SIG-M5 treated with dmso at 0.1 percent for 504 hours (cell line): ENCODE measurements at regions not wholly inside any gene's neighbourhood (a gene's known extent, or its start where the extent isn't known, plus 50 kb on each side); places are given as distances from the start of the nearest gene placed in this dataset.
"Not testable (repeated sequence)": the region's sequence is repeated elsewhere in the genome, so short reads cannot be mapped to it uniquely, and the experiment has no call there.

Experiments used
- DNase-seq: peaks from one replicate; lab custom pipeline; 2025; ENCODE audit not compliant: unreplicated experiment; lab: John Stamatoyannopoulos, UW

DNA sequence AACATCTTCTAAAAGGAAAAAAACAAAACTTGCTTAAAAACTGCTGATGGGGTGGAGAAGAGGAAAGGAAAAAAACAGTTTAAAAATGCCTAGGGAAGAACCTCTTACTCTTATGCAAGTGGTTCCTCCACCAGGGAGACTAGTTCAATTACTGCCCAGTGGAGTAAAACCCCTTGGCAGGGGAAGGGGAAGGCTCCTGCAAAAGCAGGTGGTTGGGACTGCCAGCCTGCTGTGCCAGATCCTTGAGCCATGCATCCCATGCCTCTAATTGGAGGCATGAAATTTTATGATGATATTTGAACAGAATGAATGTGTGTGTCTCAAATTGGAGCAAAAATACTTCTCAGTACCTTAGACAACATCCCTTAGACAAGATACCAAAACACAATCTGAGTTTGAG lies 118.8 kb downstream of the FSCB start:
- no peak for DNase-seq

DNA sequence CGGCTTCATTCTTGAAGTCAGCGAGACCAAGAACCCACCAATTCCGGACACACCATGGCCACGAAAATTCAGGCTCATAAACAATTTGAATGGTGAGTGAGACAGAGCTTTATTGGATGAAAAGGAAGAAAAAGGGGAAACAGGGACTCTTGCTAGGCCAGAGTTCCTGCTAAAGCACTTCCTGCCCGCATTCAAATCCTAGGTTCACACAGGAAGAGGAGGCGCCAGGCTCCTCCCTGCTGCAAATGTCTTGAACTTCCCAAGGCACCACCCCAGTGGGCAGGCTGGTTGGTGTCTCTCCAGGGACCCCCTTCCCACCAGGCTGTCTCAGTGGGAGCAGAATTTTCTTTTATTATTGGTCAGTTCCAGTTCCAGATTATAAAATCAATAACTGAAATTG lies 121.2 kb downstream of the FSCB start:
- no peak for DNase-seq

DNA sequence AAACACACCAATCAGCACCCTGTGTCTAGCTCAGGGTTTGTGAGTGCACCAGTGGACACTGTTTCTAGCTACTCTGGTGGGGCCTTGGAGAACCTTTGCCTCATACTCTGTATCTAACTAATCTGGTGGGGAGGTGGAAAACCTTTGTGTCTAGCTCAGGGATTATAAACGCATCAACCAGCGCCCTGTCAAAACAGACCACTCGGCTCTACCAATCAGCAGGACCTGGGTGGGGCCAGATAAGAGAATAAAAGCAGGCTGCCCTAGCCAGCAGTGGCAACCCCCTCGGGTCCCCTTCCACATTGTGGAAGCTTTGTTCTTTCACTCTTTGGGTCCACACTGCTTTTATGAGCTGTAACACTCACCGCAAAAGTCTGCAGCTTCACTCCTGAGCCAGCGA lies 121.8 kb downstream of the FSCB start:
- not testable (repeated sequence) for DNase-seq

DNA sequence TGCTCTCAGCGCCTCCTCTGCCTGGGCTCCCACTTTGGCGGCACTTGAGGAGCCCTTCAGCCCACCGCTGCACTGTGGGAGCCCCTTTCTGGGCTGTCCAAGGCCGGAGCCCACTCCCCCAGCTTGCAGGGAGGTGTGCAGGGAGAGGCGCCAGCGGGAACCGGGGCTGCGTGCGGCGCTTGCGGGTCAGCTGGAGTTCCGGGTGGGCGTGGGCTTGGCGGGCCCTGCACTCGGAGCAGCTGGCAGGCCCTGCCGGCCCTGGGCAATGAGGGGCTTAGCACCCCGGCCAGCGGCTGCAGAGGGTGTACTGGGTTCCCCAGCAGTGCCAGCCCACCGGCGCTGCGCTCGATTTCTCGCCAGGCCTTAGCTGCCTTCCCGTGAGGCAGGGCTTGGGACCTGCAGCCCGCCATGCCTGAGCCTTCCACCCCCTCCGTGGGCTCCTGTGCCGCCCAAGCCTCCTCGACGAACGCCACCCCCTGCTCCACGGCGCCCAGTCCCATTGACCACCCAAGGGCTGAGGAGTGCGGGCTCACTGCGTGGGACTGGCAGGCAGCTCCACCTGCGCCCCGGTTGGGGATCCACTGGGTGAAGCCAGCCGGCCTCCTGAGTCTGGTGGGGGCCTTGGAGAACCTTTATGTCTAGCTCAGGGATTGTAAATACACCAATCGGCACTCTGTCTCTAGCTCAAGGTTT lies 122.3 kb downstream of the FSCB start:
- not testable (repeated sequence) for DNase-seq

DNA sequence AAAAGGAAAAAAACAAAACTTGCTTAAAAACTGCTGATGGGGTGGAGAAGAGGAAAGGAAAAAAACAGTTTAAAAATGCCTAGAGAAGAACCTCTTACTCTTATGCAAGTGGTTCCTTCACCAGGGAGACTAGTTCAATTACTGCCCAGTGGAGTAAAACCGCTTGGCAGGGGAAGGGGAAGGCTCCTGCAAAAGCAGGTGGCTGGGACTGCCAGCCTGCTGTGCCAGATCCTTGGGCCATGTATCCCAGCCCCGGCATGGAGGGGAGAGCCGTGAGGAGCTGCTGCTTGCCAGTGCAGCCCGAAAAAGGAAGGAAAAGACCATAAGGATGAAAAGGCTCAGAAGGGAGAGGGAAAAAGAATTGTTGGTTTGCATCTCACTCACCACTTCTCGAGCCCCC lies 123.0 kb downstream of the FSCB start:
- DNase-seq, result no peak

DNA sequence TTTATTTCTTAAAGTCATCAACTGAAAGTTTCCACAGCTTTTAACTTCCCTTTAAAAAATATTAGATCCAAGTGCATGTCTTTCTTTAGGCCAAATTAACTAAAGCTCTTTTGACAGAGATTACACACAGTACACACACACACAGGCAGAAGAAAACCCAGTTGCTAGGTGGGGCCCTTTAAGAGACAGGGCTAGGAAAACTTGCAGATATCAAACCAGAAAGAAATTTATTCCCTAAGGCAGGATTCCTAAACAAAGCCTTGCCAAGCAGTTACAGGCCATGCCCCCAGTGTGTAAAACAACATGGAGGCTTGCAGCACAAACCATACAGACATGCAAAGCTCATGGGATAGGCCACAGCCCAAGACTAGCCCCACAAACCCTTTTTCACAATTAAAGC lies 123.4 kb downstream of the FSCB start:
- no peak for DNase-seq

DNA sequence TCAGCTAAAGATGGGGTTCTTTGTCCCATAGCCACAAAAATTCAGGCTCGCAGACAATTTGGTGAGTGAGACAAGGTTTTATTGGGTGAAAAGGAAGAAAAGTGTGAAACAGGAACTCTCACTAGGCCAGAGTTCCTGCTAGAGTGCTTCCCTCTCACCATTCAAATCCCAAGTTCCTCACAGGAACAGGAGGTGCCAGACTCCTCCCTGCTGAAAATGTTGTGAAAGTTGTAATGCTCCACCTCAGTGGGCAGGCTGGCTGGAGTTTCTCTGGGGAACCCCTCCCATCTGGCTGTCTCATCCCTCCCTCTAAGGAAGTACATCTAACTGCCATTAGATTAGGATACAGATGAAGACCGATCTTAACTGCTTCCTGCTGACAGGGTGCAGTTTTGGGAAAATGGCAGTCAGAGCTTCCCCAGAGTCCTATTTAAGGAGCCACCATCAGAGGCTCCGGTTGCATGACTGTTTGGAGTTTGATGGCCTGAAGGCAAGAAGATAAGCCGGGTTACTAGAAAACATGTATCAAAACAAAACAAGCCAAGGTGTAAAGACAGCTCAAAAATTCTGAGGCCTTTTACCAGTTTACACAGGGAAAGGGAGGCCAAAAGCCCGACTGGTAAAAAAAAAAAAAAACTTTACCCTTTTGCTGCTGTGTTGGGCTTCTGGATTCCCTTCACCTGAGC lies 127.6 kb downstream of the FSCB start:
- no peak for DNase-seq

DNA sequence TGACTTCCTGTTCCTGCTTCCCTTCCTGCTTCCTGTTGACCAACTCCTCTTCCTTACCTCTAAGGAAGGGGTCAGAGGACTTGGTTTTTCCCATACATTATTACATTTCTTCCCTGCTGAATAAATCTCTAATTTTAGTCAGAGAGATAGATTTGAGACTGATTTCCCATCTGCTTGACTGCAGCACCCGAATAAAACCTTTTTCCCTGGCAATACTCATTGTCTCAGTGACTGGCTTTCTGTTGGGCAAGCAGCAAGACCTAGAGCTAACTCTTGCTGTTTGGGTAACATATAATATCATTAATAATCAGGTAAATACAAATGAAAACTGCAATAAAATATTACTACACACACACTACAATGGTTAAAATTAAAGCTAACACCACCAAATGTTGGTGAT lies 132.2 kb downstream of the FSCB start:
- no peak for DNase-seq

DNA sequence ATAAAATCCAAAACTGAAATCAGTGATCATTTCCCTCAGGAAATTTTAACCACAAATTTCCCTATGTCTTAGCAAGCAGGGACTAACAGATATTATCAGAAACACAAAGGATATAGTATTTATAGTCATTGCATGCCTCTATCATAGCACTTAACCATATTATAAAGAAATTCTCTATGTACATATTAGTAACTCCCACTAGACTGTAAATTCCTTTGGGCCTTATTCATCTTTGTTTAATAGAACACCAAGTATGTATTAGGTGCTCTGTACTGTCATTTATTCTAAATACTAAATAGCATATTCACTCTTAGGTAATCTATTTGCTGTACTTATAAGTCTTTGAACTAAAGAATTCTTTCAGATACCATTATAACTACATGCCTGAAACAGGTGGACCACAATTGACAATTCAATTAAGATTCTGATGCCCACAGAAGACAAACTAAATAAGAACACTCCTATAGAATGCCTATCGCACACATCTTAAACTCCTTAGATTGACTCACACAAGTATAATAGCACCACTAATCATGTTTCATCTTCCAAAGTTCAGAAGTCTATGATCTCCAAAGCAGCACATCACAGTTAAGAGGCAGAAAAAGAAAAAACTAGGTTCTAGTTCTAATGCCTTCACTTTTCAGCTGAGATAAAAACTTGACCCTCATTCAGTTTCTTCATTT lies 134.1 kb downstream of the FSCB start:
- no peak for DNase-seq

DNA sequence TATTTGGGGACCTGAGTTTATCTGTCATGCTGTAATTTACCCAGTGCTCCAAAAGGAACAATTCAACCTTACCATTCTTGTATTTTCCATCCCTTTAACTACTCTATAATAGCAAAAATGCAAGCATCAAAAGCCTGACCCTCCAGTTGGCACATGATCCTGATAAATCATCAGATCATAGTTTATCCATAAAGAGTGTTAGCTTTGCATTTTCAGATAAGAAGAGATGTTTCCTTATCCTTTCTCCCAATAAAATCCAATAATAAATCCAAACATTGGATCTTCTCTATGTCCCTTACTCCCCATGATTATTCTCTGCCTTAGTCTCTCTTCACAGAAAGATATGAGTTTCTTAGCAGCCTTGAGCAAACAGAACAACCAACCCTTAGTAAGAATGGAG lies 134.9 kb downstream of the FSCB start:
- no peak for DNase-seq

DNA sequence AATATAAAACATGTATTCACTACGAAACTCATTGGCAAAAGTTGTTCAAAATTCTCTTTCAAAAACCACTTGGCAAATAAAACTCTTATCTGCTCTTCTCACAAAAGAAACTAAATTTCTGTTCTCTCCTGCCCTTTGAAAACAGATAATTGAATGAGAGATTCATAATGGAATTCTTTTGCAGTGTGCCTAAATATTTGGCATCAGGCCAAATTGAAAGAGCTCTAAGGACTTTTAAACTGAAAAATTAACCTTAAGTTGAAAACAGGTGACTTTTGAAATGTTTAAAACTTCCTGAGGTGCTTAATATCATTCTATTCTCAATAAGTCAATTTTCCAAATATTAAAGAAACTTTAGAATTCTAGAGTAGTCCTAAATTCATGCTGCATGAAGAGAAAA lies 136.4 kb downstream of the FSCB start:
- no peak for DNase-seq

DNA sequence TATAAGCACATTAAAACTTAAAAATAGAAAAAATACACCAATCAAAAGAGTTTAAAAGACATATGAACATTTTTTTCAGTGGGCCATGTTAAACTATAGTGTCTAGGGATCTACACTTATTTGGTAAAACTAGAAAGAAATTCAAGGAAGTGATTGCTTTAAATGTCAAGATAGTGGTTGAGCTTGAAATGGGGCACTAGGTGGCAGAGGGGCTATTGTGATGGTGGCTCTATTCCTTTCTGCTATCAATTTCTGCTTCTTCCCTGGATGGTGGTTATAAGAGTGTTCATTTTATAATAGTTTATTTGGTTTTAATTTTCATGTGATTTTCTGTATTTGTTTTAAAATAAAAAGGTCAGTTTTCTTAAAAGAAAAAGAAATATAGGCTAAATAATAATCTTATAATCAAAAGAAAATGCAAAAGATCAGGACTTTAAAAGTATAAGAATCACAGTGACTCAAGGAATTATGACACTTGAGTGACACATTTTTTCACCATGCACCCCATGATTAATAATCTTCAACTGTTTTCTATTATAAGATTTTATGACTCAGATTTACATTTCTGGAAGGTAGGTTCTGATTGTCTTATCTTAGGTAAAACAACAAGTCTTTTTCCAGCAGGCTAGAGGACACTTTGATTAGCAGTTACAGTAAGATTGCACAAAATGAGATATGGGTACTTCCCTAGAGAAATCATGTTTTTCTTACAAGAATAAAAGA lies 137.5 kb downstream of the FSCB start:
- peak; percentile 8 for DNase-seq

DNA sequence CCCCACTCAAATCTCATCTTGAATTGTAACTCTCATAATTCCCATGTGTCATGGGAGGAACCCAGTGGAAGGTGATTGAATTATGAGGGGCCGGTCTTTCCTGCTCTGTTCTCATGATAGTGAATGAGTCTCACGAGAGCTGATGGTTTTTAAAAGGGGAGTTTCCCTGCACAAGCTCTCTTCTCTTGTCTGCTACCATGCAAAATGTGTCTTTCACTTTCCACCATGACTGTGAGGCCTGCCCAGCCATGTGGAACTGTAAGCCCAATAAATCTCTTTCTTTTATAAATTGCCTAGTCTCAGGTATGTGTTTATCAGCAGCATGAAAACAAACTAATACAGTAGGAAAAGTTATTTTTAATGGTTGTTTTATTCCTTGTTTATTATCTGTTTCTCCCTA lies 146.0 kb downstream of the FSCB start:
- DNase-seq, result no peak

DNA sequence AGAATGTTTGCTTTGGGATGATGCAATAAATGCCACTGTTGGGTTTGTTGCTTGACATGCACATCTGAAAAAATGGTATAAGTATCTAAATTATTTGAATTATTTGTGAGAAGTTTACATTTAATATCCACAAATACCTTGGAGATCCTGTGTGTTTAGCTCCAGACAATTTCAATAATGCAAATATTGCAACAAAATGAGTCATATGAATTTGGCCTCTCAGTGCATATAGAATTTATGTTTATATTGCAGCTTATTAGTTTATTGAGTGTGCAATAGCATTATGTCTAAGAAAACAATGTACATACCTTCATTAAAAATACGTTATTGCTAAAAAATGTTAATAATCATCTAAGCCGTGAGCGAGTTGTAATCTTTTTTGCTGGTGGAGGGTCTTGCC lies 153.3 kb downstream of the FSCB start:
- DNase-seq, result peak; percentile 6

DNA sequence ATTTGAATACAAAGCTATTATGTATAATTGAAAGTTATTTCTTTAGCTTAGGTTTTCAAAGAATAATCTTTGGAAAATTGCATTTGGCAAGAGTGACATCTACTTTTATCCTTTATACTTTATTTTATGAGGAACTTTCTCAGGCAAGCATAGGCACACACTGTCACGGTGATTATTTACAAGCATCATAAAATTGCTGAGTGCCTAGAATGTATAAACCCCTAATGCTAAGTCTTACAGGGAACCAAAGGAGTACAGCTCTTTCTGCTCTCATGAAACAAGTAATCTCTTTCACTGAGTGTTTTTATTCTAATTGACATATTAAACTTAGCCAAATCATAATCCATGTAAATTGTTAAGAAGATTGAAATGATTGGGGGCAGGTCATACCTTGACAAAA lies 154.9 kb downstream of the FSCB start:
- no peak for DNase-seq

DNA sequence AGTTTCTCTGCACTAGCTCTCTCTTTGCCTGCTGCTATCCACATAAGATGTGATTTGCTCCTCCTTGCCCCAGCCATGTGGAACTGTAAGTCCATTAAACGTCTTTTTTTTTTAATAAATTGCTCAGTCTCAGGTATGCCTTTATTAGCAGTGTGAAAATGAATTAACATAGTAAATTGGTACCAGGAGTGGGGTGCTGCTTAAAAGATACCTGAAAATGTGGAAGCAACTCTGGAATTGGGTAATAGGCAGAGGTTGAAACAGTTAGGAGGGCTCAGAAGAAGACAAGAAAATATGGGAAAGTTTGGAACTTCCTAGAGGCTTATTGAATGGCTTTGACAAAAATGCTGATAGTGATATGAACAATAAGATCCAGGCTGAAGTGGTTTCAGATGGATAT lies 159.8 kb downstream of the FSCB start:
- DNase-seq, result no peak

DNA sequence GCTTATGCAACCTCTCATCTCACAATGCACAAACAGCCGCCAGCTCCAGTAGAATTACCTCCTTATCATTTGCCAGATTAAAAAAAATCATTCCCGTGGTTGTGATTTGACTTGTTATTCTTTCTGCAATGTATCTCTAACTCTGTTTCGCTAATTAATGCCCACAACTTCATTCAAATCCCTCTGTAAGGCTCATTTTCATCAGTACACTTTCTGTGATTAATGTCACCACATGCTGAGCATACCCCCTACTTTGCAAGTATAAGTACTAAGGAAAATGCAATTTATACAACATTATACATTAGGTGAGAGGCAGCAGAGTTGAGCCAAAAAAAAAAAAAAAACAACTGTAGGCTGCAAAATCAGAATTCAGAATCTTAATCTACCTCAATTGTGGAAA lies 166.0 kb downstream of the FSCB start:
- no peak for DNase-seq

DNA sequence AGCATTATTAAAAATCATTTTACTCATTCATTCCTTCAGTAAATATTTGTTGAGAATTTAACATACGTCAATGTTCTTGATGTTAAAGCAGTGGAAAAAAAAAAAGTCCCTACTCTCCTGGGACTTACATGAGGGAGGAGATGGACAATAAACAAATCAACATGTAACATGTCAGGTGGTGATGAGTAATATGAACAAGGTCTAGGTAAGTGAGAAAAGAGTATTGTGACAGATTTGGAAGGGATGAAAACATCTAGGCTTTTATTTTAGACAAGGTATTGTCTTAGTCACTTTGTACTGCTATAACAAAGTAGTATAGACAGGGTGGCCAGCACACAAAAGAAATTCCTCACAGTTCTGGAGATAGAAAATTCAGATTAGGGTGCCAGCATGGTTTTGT lies 167.2 kb downstream of the FSCB start:
- no peak for DNase-seq

DNA sequence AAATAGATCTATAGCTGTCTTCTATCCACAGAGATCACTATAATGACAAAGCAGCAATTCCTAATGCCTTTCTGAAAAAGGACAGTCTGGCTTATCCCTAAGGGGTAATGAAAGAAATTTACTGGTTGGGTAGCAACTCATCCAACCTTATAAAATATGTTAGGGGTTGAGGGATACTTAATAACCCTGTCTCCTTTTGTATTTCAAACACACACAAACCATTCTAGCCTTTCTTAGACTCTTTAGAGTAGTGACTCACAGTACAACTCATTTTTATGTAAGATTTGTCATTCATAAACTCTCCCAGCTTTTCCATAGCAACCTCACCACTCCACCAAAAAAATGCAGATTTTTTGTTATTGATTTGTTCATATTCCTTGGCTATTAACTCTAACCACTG lies 167.9 kb downstream of the FSCB start:
- DNase-seq, result no peak

DNA sequence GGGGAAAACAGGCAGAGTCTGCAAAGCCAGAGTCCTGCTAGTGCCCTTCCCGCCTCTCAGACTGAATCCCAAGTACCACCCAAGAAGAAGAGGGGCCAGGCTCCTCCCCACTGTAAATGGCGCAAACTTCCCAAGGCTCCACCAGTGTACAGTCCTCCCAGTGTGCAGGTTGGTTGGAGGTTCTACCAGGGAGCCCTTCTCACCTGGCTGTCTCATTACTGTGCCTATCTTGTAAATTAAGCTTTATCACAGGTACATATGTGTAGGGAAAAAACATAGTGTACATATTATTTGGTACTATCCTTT lies 189.7 kb downstream of the FSCB start:
- DNase-seq, result no peak

DNA sequence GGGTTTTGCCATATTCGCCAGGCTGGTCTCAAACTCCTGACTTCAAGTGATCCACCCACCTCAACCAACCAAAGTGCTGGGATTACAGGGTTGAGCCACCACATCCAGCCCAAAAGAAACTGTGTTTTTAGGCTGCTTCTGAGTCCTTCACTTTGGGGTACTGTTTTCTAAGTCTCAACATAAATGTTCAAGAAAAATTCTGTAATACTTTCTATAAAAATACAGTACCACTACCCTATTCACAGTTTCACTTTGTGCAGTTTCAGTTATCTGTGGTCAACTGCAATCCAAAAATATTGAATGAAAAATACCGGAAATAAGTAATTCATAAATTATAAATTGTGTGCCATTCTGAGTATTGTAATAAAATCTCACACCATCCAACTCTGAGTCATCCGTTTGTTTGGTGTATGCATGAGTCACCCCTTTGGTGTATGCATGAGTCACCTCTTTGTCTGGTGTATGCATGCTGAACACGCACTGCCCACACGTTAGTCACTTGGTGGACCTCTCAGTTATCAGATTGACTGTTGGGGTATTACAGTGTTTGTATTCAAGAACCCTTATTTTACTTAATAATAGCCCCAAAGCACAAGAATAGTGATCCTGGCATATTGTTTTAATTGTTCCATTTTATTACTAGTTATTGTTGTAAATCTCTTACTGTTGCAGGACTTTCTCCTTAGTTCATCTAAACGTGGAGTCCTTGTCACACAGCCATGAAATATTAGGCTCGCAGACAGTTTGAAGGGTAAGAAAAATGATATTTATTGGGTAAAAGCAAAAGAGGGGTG lies 190.2 kb downstream of the FSCB start:
- peak; percentile 76 for DNase-seq
